Activated CD4-positive, alpha-beta memory T cell treated with anti-CD3 and anti-CD28 coated beads, Interleukin-2, amount 10 ng/mL, durations not matched to agents 7 days and 5 days (primary cell): ENCODE measurements at regions not wholly inside any gene's neighbourhood (a gene's known extent, or its start where the extent isn't known, plus 50 kb on each side); places are given as distances from the start of the nearest gene placed in this dataset.

Source experiments
- CTCF ChIA-PET: fragments of 350-600 bp; sonication (Branson Sonifier 250); formaldehyde crosslinking; loops from one replicate; lab custom pipeline; 2021; ENCODE audit warnings: antibody characterized with exemption, inconsistent platforms; lab: Charles Lee
- POLR2A ChIA-PET: fragments of 350-600 bp; sonication (Branson Sonifier 250); formaldehyde crosslinking; loops from one replicate; lab custom pipeline; 2021; ENCODE audit warnings: antibody characterized with exemption; lab: Charles Lee
- DNase-seq: peaks from one replicate; pipeline ENCODE4 v3.0.0-alpha.2; 2020
- H3K27ac Mint-ChIP-seq: one replicate; pipeline ENCODE4 v1.8.0; 2021; ENCODE audit warnings: mild to moderate bottlenecking, mixed read lengths
- H3K27me3 Mint-ChIP-seq: one replicate; pipeline ENCODE4 v1.8.0; 2021; ENCODE audit warnings: mixed read lengths
- H3K36me3 Mint-ChIP-seq: one replicate; pipeline ENCODE4 v1.8.0; 2021; ENCODE audit warnings: low read depth, mixed read lengths
- H3K4me1 Mint-ChIP-seq: one replicate; pipeline ENCODE4 v1.8.0; 2021; ENCODE audit warnings: mixed read lengths
- H3K4me3 Mint-ChIP-seq: one replicate; pipeline ENCODE4 v1.8.0; 2021; ENCODE audit warnings: mild to moderate bottlenecking, mixed read lengths
- H3K9me3 Mint-ChIP-seq: one replicate; pipeline ENCODE4 v1.8.0; 2021; ENCODE audit warnings: mixed read lengths

- Mint-ChIP-seq H3K27me3 (no peaks in the 10 kb centered on the region), H3K27ac (no peak overlapping the region), H3K36me3 (no peaks in the 10 kb centered on the region), H3K4me3 (no peak overlapping the region), H3K9me3 (no peaks in the 10 kb centered on the region), H3K4me1 (no peaks in the 10 kb centered on the region)
- ChIA-PET POLR2A (no interaction called here), CTCF (no interaction called here)
- DNase-seq, result no peak
Observed at GRCh38 chr11:70651031-70651430, 252.7 kb downstream of the CTTN start.

- ChIA-PET POLR2A (no interaction called here), CTCF (interaction anchor here (0.7 kb wide), 2 partner anchors 11 to 87 kb away, joined by 5 to 6 read pairs; no protein-coding TSS in a partner anchor)
- Mint-ChIP-seq H3K9me3 (no peaks in the 10 kb centered on the region), H3K27me3 (no peaks in the 10 kb centered on the region), H3K4me3 (no peak overlapping the region), H3K27ac (no peak overlapping the region), H3K4me1 (no peaks in the 10 kb centered on the region), H3K36me3 (no peaks in the 10 kb centered on the region)
- DNase-seq, result no peak
Observed at GRCh38 chr11:70654016-70654415, 255.7 kb downstream of the CTTN start.

GRCh38 chr11:70655816-70656215 lies 257.5 kb downstream of the CTTN start:
- no peak for DNase-seq
- no peaks in the 10 kb centered on the region for H3K4me1 Mint-ChIP-seq
- H3K4me3 Mint-ChIP-seq, result no peak overlapping the region
- H3K36me3 Mint-ChIP-seq, result no peaks in the 10 kb centered on the region
- CTCF ChIA-PET, result no interaction called here
- no peak overlapping the region for H3K27ac Mint-ChIP-seq
- POLR2A ChIA-PET, result no interaction called here
- peaks cover 7% of the 10 kb centered on the region for H3K27me3 Mint-ChIP-seq
- no peaks in the 10 kb centered on the region for H3K9me3 Mint-ChIP-seq

GRCh38 chr11:70656252-70656651 lies 257.9 kb downstream of the CTTN start:
- ChIA-PET POLR2A (no interaction called here), CTCF (no interaction called here)
- Mint-ChIP-seq H3K36me3 (no peaks in the 10 kb centered on the region), H3K27ac (no peak overlapping the region), H3K27me3 (peaks cover 11% of the 10 kb centered on the region), H3K9me3 (no peaks in the 10 kb centered on the region), H3K4me1 (no peaks in the 10 kb centered on the region), H3K4me3 (no peak overlapping the region)
- no peak for DNase-seq

GRCh38 chr11:70660059-70660888 lies 261.9 kb downstream of the CTTN start:
- Mint-ChIP-seq H3K27me3 (peaks cover 25% of the 10 kb centered on the region), H3K4me1 (no peaks in the 10 kb centered on the region), H3K9me3 (no peaks in the 10 kb centered on the region), H3K4me3 (no peak overlapping the region), H3K36me3 (no peaks in the 10 kb centered on the region), H3K27ac (no peak overlapping the region)
- ChIA-PET CTCF (no interaction called here), POLR2A (no interaction called here)
- DNase-seq, result no peak

- Mint-ChIP-seq H3K36me3 (no peaks in the 10 kb centered on the region), H3K4me3 (no peak overlapping the region), H3K4me1 (no peaks in the 10 kb centered on the region), H3K9me3 (no peaks in the 10 kb centered on the region), H3K27ac (no peak overlapping the region), H3K27me3 (peaks cover 25% of the 10 kb centered on the region)
- CTCF ChIA-PET, result no interaction called here
- POLR2A ChIA-PET, result no interaction called here
- DNase-seq, result no peak
Observed at GRCh38 chr11:70660889-70661197, 262.5 kb downstream of the CTTN start.

GRCh38 chr11:70661761-70662501 lies 263.6 kb downstream of the CTTN start:
- ChIA-PET CTCF (no interaction called here), POLR2A (no interaction called here)
- Mint-ChIP-seq H3K4me3 (no peak overlapping the region), H3K27me3 (peaks cover 25% of the 10 kb centered on the region), H3K27ac (no peak overlapping the region), H3K4me1 (no peaks in the 10 kb centered on the region), H3K36me3 (no peaks in the 10 kb centered on the region), H3K9me3 (no peaks in the 10 kb centered on the region)
- DNase-seq, result no peak

GRCh38 chr11:70662691-70663098 lies 264.4 kb downstream of the CTTN start:
- ChIA-PET POLR2A (no interaction called here), CTCF (no interaction called here)
- no peak for DNase-seq
- Mint-ChIP-seq H3K27me3 (peaks cover 25% of the 10 kb centered on the region), H3K36me3 (no peaks in the 10 kb centered on the region), H3K4me1 (no peaks in the 10 kb centered on the region), H3K9me3 (no peaks in the 10 kb centered on the region), H3K4me3 (no peak overlapping the region), H3K27ac (no peak overlapping the region)

GRCh38 chr11:70663815-70664214 lies 265.5 kb downstream of the CTTN start:
- ChIA-PET CTCF (no interaction called here), POLR2A (no interaction called here)
- DNase-seq, result no peak
- Mint-ChIP-seq H3K27me3 (peaks cover 25% of the 10 kb centered on the region), H3K36me3 (no peaks in the 10 kb centered on the region), H3K4me3 (no peak overlapping the region), H3K9me3 (no peaks in the 10 kb centered on the region), H3K4me1 (no peaks in the 10 kb centered on the region), H3K27ac (no peak overlapping the region)

- CTCF ChIA-PET, result no interaction called here
- no peak overlapping the region for H3K4me3 Mint-ChIP-seq
- no peaks in the 10 kb centered on the region for H3K9me3 Mint-ChIP-seq
- POLR2A ChIA-PET, result no interaction called here
- peaks cover 13% of the 10 kb centered on the region for H3K27me3 Mint-ChIP-seq
- H3K4me1 Mint-ChIP-seq, result no peaks in the 10 kb centered on the region
- no peaks in the 10 kb centered on the region for H3K36me3 Mint-ChIP-seq
- H3K27ac Mint-ChIP-seq, result no peak overlapping the region
- no peak for DNase-seq
Observed at GRCh38 chr11:70666311-70666710, 268.0 kb downstream of the CTTN start.

GRCh38 chr11:70667767-70668166 lies 269.4 kb downstream of the CTTN start:
- CTCF ChIA-PET, result no interaction called here
- Mint-ChIP-seq H3K9me3 (no peaks in the 10 kb centered on the region), H3K27ac (no peak overlapping the region), H3K4me3 (no peak overlapping the region), H3K4me1 (no peaks in the 10 kb centered on the region), H3K36me3 (no peaks in the 10 kb centered on the region), H3K27me3 (peaks cover 4% of the 10 kb centered on the region)
- POLR2A ChIA-PET, result no interaction called here
- DNase-seq, result no peak

GRCh38 chr11:70668204-70669202 lies 270.2 kb downstream of the CTTN start:
- H3K27ac Mint-ChIP-seq, result no peak overlapping the region
- ChIA-PET CTCF (no interaction called here), POLR2A (no interaction called here)
- H3K4me1 Mint-ChIP-seq, result no peaks in the 10 kb centered on the region
- H3K27me3 Mint-ChIP-seq, result no peaks in the 10 kb centered on the region
- H3K9me3 Mint-ChIP-seq, result no peaks in the 10 kb centered on the region
- no peaks in the 10 kb centered on the region for H3K36me3 Mint-ChIP-seq
- H3K4me3 Mint-ChIP-seq, result no peak overlapping the region
- no peak for DNase-seq

- Mint-ChIP-seq H3K4me1 (no peaks in the 10 kb centered on the region), H3K27me3 (no peaks in the 10 kb centered on the region), H3K4me3 (no peak overlapping the region), H3K9me3 (no peaks in the 10 kb centered on the region), H3K27ac (no peak overlapping the region), H3K36me3 (no peaks in the 10 kb centered on the region)
- no peak for DNase-seq
- ChIA-PET CTCF (no interaction called here), POLR2A (no interaction called here)
Observed at GRCh38 chr11:70669281-70669680, 271.0 kb downstream of the CTTN start.
